ENCODE measurements at regions not wholly inside any gene's neighbourhood (a gene's known extent, or its start where the extent isn't known, plus 50 kb on each side); places are given as distances from the start of the nearest gene placed in this dataset.

DNA sequence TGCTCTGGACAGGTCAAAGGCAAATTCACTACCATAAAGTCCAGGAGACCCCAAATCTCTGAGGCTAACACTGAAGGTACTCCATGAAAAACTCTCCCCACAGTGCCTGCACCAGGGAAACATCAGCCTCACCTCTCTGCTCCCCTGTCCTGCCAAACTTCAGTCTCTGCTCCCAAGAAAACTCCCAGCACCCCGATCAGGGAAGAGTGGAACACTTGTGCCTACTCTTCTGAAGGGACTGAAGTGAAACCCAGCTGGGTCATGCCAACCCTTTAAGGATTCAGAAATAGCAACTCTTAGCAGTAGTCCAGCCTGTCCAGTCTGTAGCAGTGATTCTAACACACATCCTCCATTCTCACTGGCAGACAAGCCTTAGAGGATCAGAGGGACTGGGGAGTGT, 124.2 kb downstream of the FAM174B start:
- Histone ChIP-seq H3K4me1 (ENCODE audit: insufficient read depth, insufficient read length) (no peaks in the 10 kb centered on the region), H3K27me3 (ENCODE audit: insufficient read depth, insufficient read length) (no peaks in the 10 kb centered on the region), H3K36me3 (ENCODE audit: insufficient read depth, insufficient read length, low read length) (no peaks in the 10 kb centered on the region), H3K9me3 (ENCODE audit: insufficient read depth, low read length) (peaks cover 18% of the 10 kb centered on the region; the same call in 1 of the 2 replicates), H3K9ac (ENCODE audit: insufficient read length, low read depth) (no peak overlapping the region), H3K4me3 (ENCODE audit: insufficient read length, low read depth) (no peak overlapping the region)
- TF ChIP-seq YY1 (IDR thresholded peaks at IDR 0.05; ENCODE audit: insufficient read depth, insufficient read length), result no peak
- TF ChIP-seq ZNF274 (IDR thresholded peaks at IDR 0.05; ENCODE audit: low read depth, low read length), result no peak
- TF ChIP-seq SUZ12 (IDR thresholded peaks at IDR 0.05; ENCODE audit: extremely low read depth, insufficient read depth, insufficient read length), result no peak
- no peak for DNase-seq (ENCODE audit: low read depth, low spot score)

DNA sequence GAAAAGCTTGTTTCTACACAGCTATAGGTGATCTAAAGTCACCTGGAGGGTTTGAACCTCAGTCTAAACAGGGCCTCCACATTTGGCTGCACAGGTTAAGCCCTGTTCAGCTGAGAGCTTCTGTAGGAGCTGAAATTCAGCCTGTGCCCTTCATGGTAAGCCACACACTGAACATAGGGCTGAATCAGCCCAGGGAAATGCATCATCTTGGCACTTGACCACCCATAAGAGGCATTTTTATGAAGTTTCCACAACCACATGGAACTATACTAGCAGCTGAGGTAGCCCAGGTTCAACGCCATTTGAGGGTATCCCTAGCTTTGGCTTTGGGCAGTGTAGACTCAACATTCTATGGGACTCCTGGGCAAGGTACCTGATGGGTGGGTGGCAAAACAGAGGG, 126.8 kb downstream of the FAM174B start:
- H3K9me3 ChIP-seq (ENCODE audit: insufficient read depth, low read length), result peaks cover 4% of the 10 kb centered on the region; the same call in 1 of the 2 replicates
- H3K9ac ChIP-seq (ENCODE audit: insufficient read length, low read depth), result no peak overlapping the region
- DNase-seq (ENCODE audit: low read depth, low spot score), result no peak
- peaks cover 5% of the 10 kb centered on the region for H3K27me3 ChIP-seq (ENCODE audit: insufficient read depth, insufficient read length)
- no peaks in the 10 kb centered on the region for H3K4me1 ChIP-seq (ENCODE audit: insufficient read depth, insufficient read length)
- no peak overlapping the region for H3K4me3 ChIP-seq (ENCODE audit: insufficient read length, low read depth)
- no peaks in the 10 kb centered on the region for H3K36me3 ChIP-seq (ENCODE audit: insufficient read depth, insufficient read length, low read length)
- TF ChIP-seq ZNF274 (IDR thresholded peaks at IDR 0.05; ENCODE audit: low read depth, low read length) (no peak), SUZ12 (IDR thresholded peaks at IDR 0.05; ENCODE audit: extremely low read depth, insufficient read depth, insufficient read length) (no peak)

DNA sequence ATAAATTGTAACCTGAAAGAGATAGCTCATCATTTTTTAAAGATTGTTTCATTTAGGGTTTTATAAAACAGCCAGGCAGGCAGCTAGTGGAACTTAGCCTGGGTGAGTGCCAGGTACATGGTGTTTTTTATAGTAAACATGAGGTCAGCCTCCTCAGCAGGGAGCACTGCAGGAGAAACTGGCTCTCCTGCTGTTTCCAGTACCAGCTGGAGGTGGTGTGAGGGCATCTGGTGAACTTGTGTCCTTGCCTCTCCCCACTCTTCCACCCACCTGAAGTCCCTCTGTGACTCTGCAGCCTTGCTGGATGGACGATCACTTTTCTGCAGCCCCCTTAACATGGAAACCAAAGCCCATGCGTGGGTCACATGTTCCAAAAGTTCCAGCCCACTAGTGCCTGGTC, 128.4 kb downstream of the FAM174B start:
- H3K36me3 ChIP-seq (ENCODE audit: insufficient read depth, insufficient read length, low read length), result no peaks in the 10 kb centered on the region
- peaks cover 5% of the 10 kb centered on the region for H3K27me3 ChIP-seq (ENCODE audit: insufficient read depth, insufficient read length)
- DNase-seq (ENCODE audit: low read depth, low spot score), result no peak
- no peak overlapping the region for H3K9ac ChIP-seq (ENCODE audit: insufficient read length, low read depth)
- H3K4me1 ChIP-seq (ENCODE audit: insufficient read depth, insufficient read length), result no peaks in the 10 kb centered on the region
- TF ChIP-seq ZNF274 (IDR thresholded peaks at IDR 0.05; ENCODE audit: low read depth, low read length) (no peak), YY1 (IDR thresholded peaks at IDR 0.05; ENCODE audit: insufficient read depth, insufficient read length) (no peak), SUZ12 (IDR thresholded peaks at IDR 0.05; ENCODE audit: extremely low read depth, insufficient read depth, insufficient read length) (no peak)
- peaks cover 4% of the 10 kb centered on the region; the same call in 1 of the 2 replicates for H3K9me3 ChIP-seq (ENCODE audit: insufficient read depth, low read length)
- H3K4me3 ChIP-seq (ENCODE audit: insufficient read length, low read depth), result no peak overlapping the region

DNA sequence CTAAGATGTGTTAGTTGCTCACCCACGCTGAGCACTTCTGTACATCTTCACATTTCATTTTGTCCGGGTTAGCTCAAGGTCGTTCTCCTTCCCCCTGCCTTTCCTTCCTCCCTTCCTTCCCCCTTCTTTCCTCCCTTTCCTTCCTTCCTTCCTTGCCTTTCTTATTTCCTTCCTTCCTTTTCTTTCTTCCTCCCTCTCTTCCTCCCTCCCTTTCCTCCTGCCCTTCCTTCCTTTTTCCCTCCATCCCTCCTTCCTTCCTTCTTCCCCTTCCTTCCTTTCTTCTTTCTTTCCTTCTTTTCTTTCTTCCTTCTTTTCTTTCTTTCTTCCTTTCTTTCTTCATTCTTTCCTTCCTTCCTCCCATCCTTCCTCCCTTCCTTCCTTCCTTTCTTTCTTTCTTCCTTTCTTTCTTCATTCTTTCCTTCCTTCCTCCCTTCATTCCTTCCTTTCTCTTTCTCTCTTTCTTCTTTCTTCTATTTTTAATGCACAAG, 129.8 kb downstream of the FAM174B start:
- H3K9ac ChIP-seq (ENCODE audit: insufficient read length, low read depth), result no peak overlapping the region
- H3K36me3 ChIP-seq (ENCODE audit: insufficient read depth, insufficient read length, low read length), result no peaks in the 10 kb centered on the region

DNA sequence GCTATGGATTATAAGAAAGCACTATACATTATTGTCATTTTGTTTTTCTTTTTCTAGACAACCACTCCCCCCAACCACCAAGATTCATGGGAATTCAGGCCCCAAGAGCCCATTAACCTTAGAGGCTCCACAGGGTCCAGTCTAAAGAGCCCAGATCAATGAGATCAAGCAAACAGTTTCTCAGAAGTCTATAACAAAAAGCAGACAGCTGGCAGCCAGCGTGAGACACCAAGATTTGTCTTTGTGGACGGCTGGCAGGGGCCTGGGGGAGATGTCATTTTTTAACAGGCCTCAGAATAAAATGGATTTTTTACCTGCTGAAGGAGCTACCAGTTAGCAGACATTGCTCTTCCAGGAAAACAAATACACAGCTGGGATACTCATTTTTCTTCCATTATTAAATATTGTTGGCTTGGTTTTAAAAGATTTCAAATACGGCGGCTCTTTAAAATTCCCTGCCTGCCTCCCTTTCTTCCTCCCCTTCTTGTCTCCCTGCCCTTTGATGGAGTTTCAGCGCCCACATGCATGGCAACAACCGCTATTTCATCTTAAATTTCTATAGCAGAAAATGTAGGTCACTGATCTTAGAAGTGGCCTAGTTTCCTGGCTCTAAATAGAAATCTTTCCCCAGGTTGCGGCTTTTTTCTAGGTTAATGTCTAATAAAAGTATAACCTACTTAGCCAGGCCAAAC, 130.6 kb downstream of the FAM174B start:
- no peak for DNase-seq (ENCODE audit: low read depth, low spot score)
- peaks cover 23% of the 10 kb centered on the region; the same call in 1 of the 2 replicates for H3K9me3 ChIP-seq (ENCODE audit: insufficient read depth, low read length)
- no peak for TF ChIP-seq ZNF274 (IDR thresholded peaks at IDR 0.05; ENCODE audit: low read depth, low read length)
- TF ChIP-seq YY1 (IDR thresholded peaks at IDR 0.05; ENCODE audit: insufficient read depth, insufficient read length), result no peak
- TF ChIP-seq SUZ12 (IDR thresholded peaks at IDR 0.05; ENCODE audit: extremely low read depth, insufficient read depth, insufficient read length), result no peak
- H3K9ac ChIP-seq (ENCODE audit: insufficient read length, low read depth), result no peak overlapping the region
- H3K36me3 ChIP-seq (ENCODE audit: insufficient read depth, insufficient read length, low read length), result no peaks in the 10 kb centered on the region
- peaks cover 5% of the 10 kb centered on the region for H3K27me3 ChIP-seq (ENCODE audit: insufficient read depth, insufficient read length)
- H3K4me3 ChIP-seq (ENCODE audit: insufficient read length, low read depth), result no peak overlapping the region
- no peaks in the 10 kb centered on the region for H3K4me1 ChIP-seq (ENCODE audit: insufficient read depth, insufficient read length)

More for the DNA sequence above, 129.8 kb downstream of the FAM174B start:
- H3K4me3 ChIP-seq (ENCODE audit: insufficient read length, low read depth), result no peak overlapping the region
- H3K27me3 ChIP-seq (ENCODE audit: insufficient read depth, insufficient read length), result peaks cover 5% of the 10 kb centered on the region
- peaks cover 18% of the 10 kb centered on the region; the same call in 1 of the 2 replicates for H3K9me3 ChIP-seq (ENCODE audit: insufficient read depth, low read length)
- TF ChIP-seq YY1 (IDR thresholded peaks at IDR 0.05; ENCODE audit: insufficient read depth, insufficient read length), result no peak
- no peak for TF ChIP-seq ZNF274 (IDR thresholded peaks at IDR 0.05; ENCODE audit: low read depth, low read length)
- no peak for TF ChIP-seq SUZ12 (IDR thresholded peaks at IDR 0.05; ENCODE audit: extremely low read depth, insufficient read depth, insufficient read length)
- no peak for DNase-seq (ENCODE audit: low read depth, low spot score)
- H3K4me1 ChIP-seq (ENCODE audit: insufficient read depth, insufficient read length), result no peaks in the 10 kb centered on the region

DNA sequence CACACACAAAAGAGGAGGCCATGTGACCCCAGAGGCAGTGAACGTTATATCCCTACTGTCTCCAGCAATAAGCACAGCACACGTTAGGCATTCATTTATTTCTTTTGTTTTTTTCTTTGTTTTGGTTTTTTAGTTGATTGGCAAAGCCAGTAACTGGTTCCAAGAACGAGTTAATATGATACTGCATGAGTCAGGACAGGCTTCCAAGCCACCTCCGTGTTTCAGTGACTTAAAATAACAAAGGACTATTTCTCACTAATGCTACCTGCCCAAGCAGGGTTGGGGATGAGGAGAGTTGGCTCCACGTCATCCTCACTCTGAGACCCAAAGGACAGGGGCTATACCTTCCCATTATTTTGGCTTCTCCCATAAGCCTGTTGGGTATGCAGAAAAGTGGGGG, 130.5 kb downstream of the ST8SIA2 start:
- no peaks in the 10 kb centered on the region for H3K4me1 ChIP-seq (ENCODE audit: insufficient read depth, insufficient read length)

DNA sequence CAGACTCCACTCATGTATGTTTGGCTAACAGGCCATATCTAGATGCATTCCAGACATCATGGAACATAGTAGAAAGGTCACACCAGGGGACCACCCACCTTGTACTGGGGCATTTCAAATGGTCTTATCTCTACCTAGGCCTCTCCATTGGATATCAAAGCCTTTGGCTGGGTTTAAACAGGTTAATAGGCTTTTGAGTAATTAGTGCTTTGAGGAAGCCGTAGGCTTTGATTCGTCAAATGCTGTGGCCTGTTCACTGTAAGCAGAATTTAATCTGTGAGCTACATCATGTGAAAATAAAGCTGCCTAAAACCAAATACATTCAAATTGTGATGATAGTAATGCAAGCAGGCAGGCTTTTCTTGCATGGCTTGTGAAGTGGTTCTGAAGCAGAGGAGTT, 129.5 kb downstream of the ST8SIA2 start:
- H3K9ac ChIP-seq (ENCODE audit: insufficient read length, low read depth), result no peak overlapping the region
- peaks cover 5% of the 10 kb centered on the region for H3K27me3 ChIP-seq (ENCODE audit: insufficient read depth, insufficient read length)
- peaks cover 18% of the 10 kb centered on the region; the same call in 1 of the 2 replicates for H3K9me3 ChIP-seq (ENCODE audit: insufficient read depth, low read length)
- TF ChIP-seq SUZ12 (IDR thresholded peaks at IDR 0.05; ENCODE audit: extremely low read depth, insufficient read depth, insufficient read length) (no peak), YY1 (IDR thresholded peaks at IDR 0.05; ENCODE audit: insufficient read depth, insufficient read length) (no peak), ZNF274 (IDR thresholded peaks at IDR 0.05; ENCODE audit: low read depth, low read length) (no peak)
- DNase-seq (ENCODE audit: low read depth, low spot score), result no peak
- H3K4me3 ChIP-seq (ENCODE audit: insufficient read length, low read depth), result no peak overlapping the region
- no peaks in the 10 kb centered on the region for H3K4me1 ChIP-seq (ENCODE audit: insufficient read depth, insufficient read length)
- no peaks in the 10 kb centered on the region for H3K36me3 ChIP-seq (ENCODE audit: insufficient read depth, insufficient read length, low read length)

More for the DNA sequence above, 130.5 kb downstream of the ST8SIA2 start:
- no peak for DNase-seq (ENCODE audit: low read depth, low spot score)
- TF ChIP-seq YY1 (IDR thresholded peaks at IDR 0.05; ENCODE audit: insufficient read depth, insufficient read length) (no peak), ZNF274 (IDR thresholded peaks at IDR 0.05; ENCODE audit: low read depth, low read length) (no peak), SUZ12 (IDR thresholded peaks at IDR 0.05; ENCODE audit: extremely low read depth, insufficient read depth, insufficient read length) (no peak)
- Histone ChIP-seq H3K4me3 (ENCODE audit: insufficient read length, low read depth) (no peak overlapping the region), H3K9ac (ENCODE audit: insufficient read length, low read depth) (no peak overlapping the region), H3K36me3 (ENCODE audit: insufficient read depth, insufficient read length, low read length) (no peaks in the 10 kb centered on the region), H3K27me3 (ENCODE audit: insufficient read depth, insufficient read length) (peaks cover 5% of the 10 kb centered on the region), H3K9me3 (ENCODE audit: insufficient read depth, low read length) (peaks cover 20% of the 10 kb centered on the region; the same call in 1 of the 2 replicates)
